ENCODE measurements at regions not wholly inside any gene's neighbourhood (a gene's known extent, or its start where the extent isn't known, plus 50 kb on each side); places are given as distances from the start of the nearest gene placed in this dataset.
"Not testable (repeated sequence)": the region's sequence is repeated elsewhere in the genome, so short reads cannot be mapped to it uniquely, and the experiment has no call there.

DNA sequence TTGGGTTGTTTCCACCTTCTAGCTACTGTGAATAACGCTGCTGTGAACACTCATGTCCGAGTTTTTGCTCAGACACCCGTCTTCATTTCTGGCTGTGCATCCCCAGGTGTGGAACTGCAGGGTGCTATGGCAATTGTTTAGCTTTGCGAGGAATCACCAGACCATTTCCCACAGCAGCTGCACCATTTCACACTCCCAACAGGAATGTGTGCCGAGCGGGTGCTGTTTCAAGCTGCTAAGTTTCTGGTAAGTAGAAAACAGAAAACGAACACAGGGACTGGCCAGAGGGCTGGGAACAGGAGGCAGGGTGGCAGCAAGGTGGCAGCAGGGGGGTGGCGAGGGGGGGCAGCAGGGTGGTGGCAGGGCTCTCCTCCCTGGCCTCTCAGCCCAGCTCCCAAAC, 5437.1 kb upstream of the TPTE start:
- H4K91ac ChIP-seq (ENCODE audit: insufficient read depth, low read depth, low read length); H2BK120ac ChIP-seq (ENCODE audit: low read depth, low read length); H2BK15ac ChIP-seq (ENCODE audit: low read depth, low read length); H2AFZ ChIP-seq (replicated peaks; ENCODE audit: low read length, poor library complexity); H3K4me2 ChIP-seq (ENCODE audit: low read depth, low read length); ATAC-seq (ENCODE audit: low read depth); H3K4ac ChIP-seq (ENCODE audit: low read depth, low read length); H2BK5ac ChIP-seq (ENCODE audit: low read depth, low read length, poor library complexity, severe bottlenecking); H3K27ac ChIP-seq (ENCODE audit: insufficient read depth, low read length); DNase-seq; in situ Hi-C loops (cut with MboI; ENCODE audit: low sequenced_read_pairs); H2BK20ac ChIP-seq (ENCODE audit: low read depth, low read length); H3K36me3 ChIP-seq (ENCODE audit: control insufficient read depth, insufficient read depth, low read length); H3K56ac ChIP-seq (ENCODE audit: extremely low read depth, insufficient read depth, low read length); POLR2A ChIA-PET (ENCODE audit: unreplicated experiment); H4K5ac ChIP-seq (ENCODE audit: low read depth, low read length); H3K9me1 ChIP-seq (ENCODE audit: insufficient read depth, low read length); H3K18ac ChIP-seq (ENCODE audit: low read depth, low read length); H3K9ac ChIP-seq (ENCODE audit: low read depth, low read length); H3K14ac ChIP-seq (replicated peaks; ENCODE audit: low read depth, low read length); H3K23ac ChIP-seq (ENCODE audit: low read depth, low read length); CTCF ChIA-PET; H3K4me3 ChIP-seq (ENCODE audit: insufficient read depth, low read depth, low read length); H4K20me1 ChIP-seq (ENCODE audit: insufficient read depth, low read length); H3K27me3 ChIP-seq (ENCODE audit: control insufficient read depth, insufficient read depth, low read length); H3K4me1 ChIP-seq (ENCODE audit: control insufficient read depth, insufficient read depth, low read length); H2AK9ac ChIP-seq (replicated peaks; ENCODE audit: low read depth, low read length, poor library complexity); H2AK5ac ChIP-seq (ENCODE audit: low read depth, low read length); H3K9me3 ChIP-seq (ENCODE audit: control insufficient read depth, insufficient read depth, low read length); dilution Hi-C loops (cut with HindIII; ENCODE audit: low sequenced_read_pairs, unreplicated experiment); H3K79me1 ChIP-seq (ENCODE audit: low read depth in 1 of 2, low read length in 2 of 2); H4K8ac ChIP-seq (ENCODE audit: low read depth in 2 of 2, low read length in 2 of 2); BruUV-seq (replicated peaks); intact Hi-C loops (cut with micrococcal nuclease): not testable (repeated sequence)
- no CpG with 5 or more reads among the region's 8 CpGs for WGBS, 2 experiments (ENCODE audit: extremely low coverage in 2 of 2, insufficient read length in 1 of 2)

DNA sequence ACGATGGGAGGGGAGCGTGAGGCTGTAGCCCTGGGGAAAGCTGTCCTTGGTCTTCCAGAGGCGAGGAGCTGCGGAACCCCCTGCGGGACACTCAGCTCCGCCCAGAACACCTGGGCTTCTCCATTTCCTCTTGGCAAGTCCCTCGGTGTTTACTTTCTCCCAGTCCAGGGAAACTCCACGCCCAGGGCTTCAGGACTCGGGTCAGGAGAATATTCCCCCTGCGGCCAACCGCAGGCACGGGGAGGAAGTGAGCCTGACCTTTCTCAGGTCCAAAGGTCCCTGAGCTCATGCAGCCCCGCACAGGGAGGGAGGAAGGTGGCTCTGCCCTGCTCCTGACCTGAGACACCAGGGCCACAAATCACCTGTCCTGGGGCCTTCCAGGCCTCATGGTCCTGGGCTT, 5435.9 kb upstream of the TPTE start:
- H4K8ac ChIP-seq (ENCODE audit: low read depth in 2 of 2, low read length in 2 of 2); dilution Hi-C loops (cut with HindIII; ENCODE audit: low sequenced_read_pairs, unreplicated experiment); H2BK15ac ChIP-seq (ENCODE audit: low read depth, low read length); H4K91ac ChIP-seq (ENCODE audit: insufficient read depth, low read depth, low read length); H2BK20ac ChIP-seq (ENCODE audit: low read depth, low read length); in situ Hi-C loops (cut with MboI; ENCODE audit: low sequenced_read_pairs); H3K4ac ChIP-seq (ENCODE audit: low read depth, low read length); intact Hi-C loops (cut with micrococcal nuclease); POLR2A ChIA-PET (ENCODE audit: unreplicated experiment); H3K4me1 ChIP-seq (ENCODE audit: control insufficient read depth, insufficient read depth, low read length); CTCF ChIA-PET; ATAC-seq (ENCODE audit: low read depth); DNase-seq; H3K23ac ChIP-seq (ENCODE audit: low read depth, low read length); H4K20me1 ChIP-seq (ENCODE audit: insufficient read depth, low read length); H2AK9ac ChIP-seq (replicated peaks; ENCODE audit: low read depth, low read length, poor library complexity); H2AK5ac ChIP-seq (ENCODE audit: low read depth, low read length); H3K27ac ChIP-seq (ENCODE audit: insufficient read depth, low read length); H3K27me3 ChIP-seq (ENCODE audit: control insufficient read depth, insufficient read depth, low read length); BruUV-seq (replicated peaks); H2AFZ ChIP-seq (replicated peaks; ENCODE audit: low read length, poor library complexity); H3K9me3 ChIP-seq (ENCODE audit: control insufficient read depth, insufficient read depth, low read length); H3K36me3 ChIP-seq (ENCODE audit: control insufficient read depth, insufficient read depth, low read length); H3K4me3 ChIP-seq (ENCODE audit: insufficient read depth, low read depth, low read length); H3K18ac ChIP-seq (ENCODE audit: low read depth, low read length); H2BK120ac ChIP-seq (ENCODE audit: low read depth, low read length); H3K9ac ChIP-seq (ENCODE audit: low read depth, low read length); H3K56ac ChIP-seq (ENCODE audit: extremely low read depth, insufficient read depth, low read length); H2BK5ac ChIP-seq (ENCODE audit: low read depth, low read length, poor library complexity, severe bottlenecking); H3K79me1 ChIP-seq (ENCODE audit: low read depth in 1 of 2, low read length in 2 of 2); H3K9me1 ChIP-seq (ENCODE audit: insufficient read depth, low read length); H3K14ac ChIP-seq (replicated peaks; ENCODE audit: low read depth, low read length); H3K4me2 ChIP-seq (ENCODE audit: low read depth, low read length); H4K5ac ChIP-seq (ENCODE audit: low read depth, low read length): not testable (repeated sequence)
- no CpG with 5 or more reads among the region's 13 CpGs for WGBS, 2 experiments (ENCODE audit: extremely low coverage in 2 of 2, insufficient read length in 1 of 2)

Measured in IMR-90 (cell line).